Muscle of back (tissue), 3 donors: ENCODE measurements at regions not wholly inside any gene's neighbourhood (a gene's known extent, or its start where the extent isn't known, plus 50 kb on each side); places are given as distances from the start of the nearest gene placed in this dataset.

Experiments used
- DNase-seq, 3 donors: peaks; one replicate each; pipeline versions ENCODE4 v3.0.0 to v3.0.0-alpha.2; 2013

DNA sequence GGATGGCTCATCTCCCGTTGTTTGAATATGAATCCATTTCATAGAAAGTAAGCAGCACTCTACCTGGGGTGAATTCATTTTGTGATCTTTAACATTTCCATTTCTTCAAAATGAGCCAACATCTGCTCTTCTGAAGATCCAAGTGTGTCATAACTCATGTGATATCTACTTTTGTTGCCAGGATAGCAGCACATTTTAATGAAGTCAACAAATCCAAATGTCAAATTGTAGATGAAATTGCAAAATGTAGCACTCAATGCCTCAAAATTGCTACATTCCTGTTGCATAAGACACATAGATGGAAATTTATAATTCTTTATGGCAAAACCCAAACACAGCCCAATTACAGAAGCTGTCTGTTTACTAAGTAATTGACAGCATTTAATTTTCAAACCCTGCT is 360.7 kb downstream of the TMX3 start:
- no peak for DNase-seq

GRCh38 chr18:68342039-68342659 is 372.8 kb downstream of the TMX3 start:
- no peak for DNase-seq

GRCh38 chr18:68340606-68341005 is 374.3 kb downstream of the TMX3 start:
- DNase-seq = no peak

DNA sequence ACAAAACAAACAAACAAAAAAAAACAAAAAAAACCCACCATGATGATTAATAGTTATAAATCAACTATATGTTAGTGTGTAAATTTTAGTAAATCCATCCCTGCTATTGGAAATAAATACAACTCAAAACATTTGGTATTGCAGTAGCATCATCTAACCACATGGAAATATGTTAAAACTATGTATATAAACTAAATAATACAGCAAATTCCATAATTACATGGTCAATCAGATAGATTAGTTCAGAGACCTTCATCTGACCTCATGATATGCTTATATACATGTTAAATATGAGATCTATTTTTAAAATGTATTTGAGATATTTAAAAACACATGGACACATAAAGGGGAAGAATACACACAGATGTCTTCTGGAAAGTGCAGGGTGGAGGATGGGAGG is 384.2 kb downstream of the TMX3 start:
- no peak for DNase-seq

DNA sequence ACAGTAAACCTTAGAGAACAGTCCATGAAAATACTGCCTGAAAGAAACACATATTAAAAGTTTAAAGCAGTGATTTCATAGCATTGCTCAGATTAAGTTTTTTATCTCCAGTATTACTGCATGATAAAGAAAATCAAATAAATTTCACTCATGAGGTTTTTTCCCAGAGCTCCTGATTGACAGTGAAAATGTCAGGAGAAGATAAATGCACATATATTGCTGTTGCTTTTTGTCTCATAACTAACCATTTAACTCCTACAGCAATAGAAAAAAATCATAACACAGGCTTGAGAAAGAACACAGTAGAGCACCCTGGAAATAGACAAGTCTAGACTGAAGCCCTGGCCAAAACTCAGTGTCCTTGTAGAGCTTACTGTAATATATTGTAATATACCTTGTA is 391.0 kb downstream of the TMX3 start:
- DNase-seq = no peak

DNA sequence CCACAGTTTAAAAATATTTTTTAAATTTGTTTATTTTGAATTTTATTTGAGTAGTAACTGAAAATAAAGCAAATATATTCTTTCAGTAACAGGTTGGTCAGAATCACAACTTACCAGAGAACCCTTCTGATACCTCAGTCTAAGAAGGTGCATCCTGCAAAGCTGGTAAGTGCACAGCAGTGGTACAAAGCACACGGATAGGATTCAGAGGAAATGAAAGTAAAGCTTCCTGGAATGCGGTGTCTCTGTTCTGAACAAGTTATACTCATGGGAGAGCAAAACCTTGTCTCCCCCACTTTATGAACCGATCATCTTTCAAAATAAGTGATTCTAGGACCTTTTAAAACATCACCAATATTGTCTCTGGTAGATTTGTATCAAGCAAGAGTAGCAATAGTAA is 398.3 kb downstream of the TMX3 start:
- peak in 2 of 3 donors; percentile 15 to 16 for DNase-seq

- no peak for DNase-seq
Measured at GRCh38 chr18:68314403-68314802, 400.5 kb downstream of the TMX3 start.

GRCh38 chr18:68301441-68301840 is 413.5 kb downstream of the TMX3 start:
- no peak for DNase-seq

GRCh38 chr18:68299906-68300305 is 415.0 kb downstream of the TMX3 start:
- DNase-seq = no peak

DNA sequence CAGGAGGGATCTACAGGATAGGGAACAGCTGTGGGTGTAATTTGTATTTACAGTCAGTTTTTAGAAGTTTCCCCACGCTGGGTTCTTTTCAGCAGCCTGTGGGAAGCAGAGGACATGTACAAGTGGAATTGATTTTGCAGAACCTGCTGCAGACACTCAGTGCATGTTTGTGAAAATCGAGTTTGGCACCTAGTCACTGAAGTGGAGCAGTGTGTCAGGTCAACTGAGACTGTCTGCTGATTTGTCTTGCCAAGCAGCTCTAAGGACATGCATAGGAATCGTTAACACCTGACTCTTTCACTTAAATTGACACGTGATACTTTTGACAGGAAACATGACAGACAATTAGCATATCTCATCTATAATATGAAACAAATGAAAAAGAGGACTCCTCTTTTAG is 416.6 kb downstream of the TMX3 start:
- DNase-seq = peak in 1 of 3 donors; percentile 38

GRCh38 chr18:68288408-68288807 is 426.5 kb downstream of the TMX3 start:
- DNase-seq = no peak

DNA sequence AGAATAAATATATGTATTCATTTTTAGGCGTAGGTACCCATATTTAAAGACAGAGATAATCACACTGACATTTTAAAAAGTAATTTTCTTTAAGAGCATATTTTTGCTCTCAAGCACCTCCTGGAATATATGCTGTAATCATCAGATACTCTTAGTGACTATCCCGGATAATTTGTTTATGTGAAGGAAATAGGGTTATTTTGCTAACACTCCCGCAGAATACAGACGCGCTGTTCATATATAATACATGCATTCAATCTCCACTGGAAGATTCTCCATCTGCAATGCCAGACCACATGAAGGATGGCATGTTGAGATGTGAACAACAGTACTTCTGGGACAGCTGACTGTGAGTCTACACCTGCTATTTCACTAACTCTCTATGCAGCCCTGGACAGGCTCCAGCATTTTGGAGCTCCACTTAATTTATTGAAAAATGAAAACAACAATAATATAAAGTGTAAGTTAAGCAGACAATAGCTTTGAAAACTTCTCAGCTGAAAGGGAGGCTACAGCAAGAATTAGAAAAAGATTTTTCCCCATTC is 430.6 kb downstream of the TMX3 start:
- DNase-seq = peak; percentile 6 to 26 (median 24)

GRCh38 chr18:68283834-68284233 is 431.1 kb downstream of the TMX3 start:
- no peak for DNase-seq

- no peak for DNase-seq
Measured at GRCh38 chr18:68282232-68282631, 432.7 kb downstream of the TMX3 start.

GRCh38 chr18:68275616-68276015 is 439.3 kb downstream of the TMX3 start:
- peak in 1 of 3 donors; percentile 63 for DNase-seq

- DNase-seq = no peak
Measured at GRCh38 chr18:68270017-68270416, 444.9 kb downstream of the TMX3 start.

DNA sequence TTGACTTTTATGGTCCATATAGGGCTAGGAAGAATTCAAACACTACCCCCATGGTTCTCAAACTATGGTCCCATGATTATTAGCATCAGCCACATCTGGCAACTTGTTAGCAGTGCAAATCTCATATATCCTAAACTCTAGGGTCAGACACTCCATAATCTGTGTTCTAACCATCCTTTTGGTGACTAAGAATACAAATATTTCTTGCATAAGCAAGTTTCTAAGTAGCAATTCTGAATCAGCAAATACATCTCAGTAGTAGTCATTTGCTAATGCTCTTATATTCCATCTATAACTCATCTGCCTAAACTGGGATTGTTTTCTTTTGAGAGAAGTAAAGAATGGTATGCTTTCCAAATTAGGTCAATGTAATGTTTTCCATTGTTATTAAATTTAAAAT is 447.3 kb downstream of the TMX3 start:
- DNase-seq = peak in 1 of 3 donors; percentile 67

DNA sequence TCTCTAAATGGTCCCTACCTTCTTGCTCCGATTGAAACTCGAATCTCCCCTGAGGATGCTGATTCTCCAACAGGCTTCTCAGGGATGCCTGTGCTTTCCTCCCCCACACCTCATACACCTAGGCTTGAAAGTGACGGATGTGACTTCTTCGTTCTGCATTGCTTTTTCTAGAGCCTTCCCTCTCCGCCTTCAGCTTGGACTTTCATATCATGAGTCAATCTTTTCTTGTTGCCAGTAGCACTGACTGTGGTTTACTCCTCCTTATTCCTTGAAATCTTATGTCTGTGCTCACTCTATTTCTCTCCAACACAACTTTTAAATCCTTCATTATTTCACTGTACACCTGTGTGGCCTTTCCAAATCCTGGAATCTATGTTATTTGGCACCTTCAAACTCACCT is 451.4 kb downstream of the TMX3 start:
- no peak for DNase-seq

- peak in 1 of 3 donors; percentile 62 for DNase-seq
Measured at GRCh38 chr18:68262690-68263294, 452.1 kb downstream of the TMX3 start.

GRCh38 chr18:68256418-68257067 is 458.4 kb downstream of the TMX3 start:
- DNase-seq = no peak

DNA sequence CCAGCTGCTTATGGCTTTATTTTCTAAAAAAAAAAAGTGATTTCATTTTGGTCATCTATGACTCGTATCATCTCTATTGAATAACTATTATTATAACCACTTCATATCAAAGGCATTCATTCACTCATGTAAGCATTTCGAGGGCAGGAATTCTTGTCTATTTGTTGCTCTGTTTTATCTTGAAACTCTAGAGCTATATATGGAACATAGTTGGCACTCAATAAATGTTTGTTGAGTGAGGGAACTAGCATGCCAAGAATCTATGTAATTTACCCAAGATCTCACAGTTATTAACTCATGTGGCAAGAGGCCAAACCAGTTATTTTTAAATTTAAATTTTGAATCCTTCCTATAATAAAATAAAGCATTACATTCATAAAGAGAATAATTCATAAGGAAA is 470.1 kb downstream of the TMX3 start:
- DNase-seq = no peak

GRCh38 chr18:68241881-68242280 is 473.0 kb downstream of the TMX3 start:
- no peak for DNase-seq

- no peak for DNase-seq
Measured at GRCh38 chr18:68234676-68235075, 480.2 kb downstream of the TMX3 start.
